DND-41 (cell line): ENCODE measurements at regions not wholly inside any gene's neighbourhood (a gene's known extent, or its start where the extent isn't known, plus 50 kb on each side); places are given as distances from the start of the nearest gene placed in this dataset.

Source experiments
- ATAC-seq: fragments of 200-7000 bp; cut with Tn5 transposase; 3 replicates; pipeline ENCODE4 v1.9.1; 2021; ENCODE audit warnings: low read depth; ENCODE audit not compliant: insufficient read depth
- DNase-seq: peaks from one replicate; pipeline ENCODE4 v3.0.0-alpha.2; 2020
- H2AFZ ChIP-seq: 2 replicates; pipeline ENCODE4 v1.6.0; 2012; ENCODE audit warnings: low read depth, low read length
- H3K27ac ChIP-seq: 2 replicates; pipeline ENCODE4 v1.5.1; 2012; ENCODE audit warnings: low read length, inconsistent platforms
- H3K27me3 ChIP-seq: fragments of 200-600 bp; sonication (generic); 2 replicates; pipeline ENCODE4 v1.6.0; 2012; ENCODE audit warnings: low read length, mild to moderate bottlenecking, inconsistent platforms; ENCODE audit not compliant: insufficient read depth, poor library complexity
- H3K36me3 ChIP-seq: 2 replicates; pipeline ENCODE4 v1.5.1; 2012; ENCODE audit warnings: low read length, inconsistent platforms; ENCODE audit not compliant: insufficient read depth
- H3K4me1 ChIP-seq: 2 replicates; pipeline ENCODE4 v1.5.1; 2012; ENCODE audit warnings: mild to moderate bottlenecking, low read length; ENCODE audit not compliant: insufficient read depth
- H3K4me2 ChIP-seq: 2 replicates; pipeline ENCODE4 v1.6.0; 2012; ENCODE audit warnings: mild to moderate bottlenecking, moderate library complexity, low read length, inconsistent platforms; ENCODE audit not compliant: insufficient read depth
- H3K4me3 ChIP-seq, 2 experiments: fragments of 200-600 bp in 1 of 2; shearing (Covaris generic) in 1 of 2; 2 replicates each; pipeline ENCODE4 v1.5.1; 2012 to 2016; ENCODE audit warnings: inconsistent platforms in 2 of 2, low read length in 2 of 2, mild to moderate bottlenecking in 2 of 2, low read depth in 1 of 2, moderate library complexity in 1 of 2
- H3K79me2 ChIP-seq: 2 replicates; pipeline ENCODE4 v1.6.0; 2012; ENCODE audit warnings: low read length, inconsistent platforms; ENCODE audit not compliant: insufficient read depth
- H3K9ac ChIP-seq: 2 replicates; pipeline ENCODE4 v1.6.0; 2012; ENCODE audit warnings: low read depth, mild to moderate bottlenecking, inconsistent platforms, low read length, moderate library complexity
- H3K9me3 ChIP-seq: 2 replicates; pipeline ENCODE4 v1.5.1; 2012; ENCODE audit warnings: low read length, moderate library complexity, mild to moderate bottlenecking, inconsistent platforms; ENCODE audit not compliant: insufficient read depth, severe bottlenecking
- H4K20me1 ChIP-seq: 2 replicates; pipeline ENCODE4 v1.6.0; 2012; ENCODE audit warnings: low read length; ENCODE audit not compliant: insufficient read depth
- EZH2 ChIP-seq: IDR thresholded peaks from 3 replicates; pipeline ENCODE4 v1.6.1; 2012; ENCODE audit warnings: borderline replicate concordance, low read depth, mild to moderate bottlenecking, moderate library complexity, low read length, inconsistent platforms; ENCODE audit not compliant: severe bottlenecking
- TF ChIP-seq, protein P1 (sequence below): IDR thresholded peaks from 2 replicates; pipeline ENCODE4 v1.5.1; 2012; ENCODE audit warnings: borderline replicate concordance, low read length, moderate library complexity, mild to moderate bottlenecking; ENCODE audit not compliant: poor library complexity, severe bottlenecking; ENCODE audit errors: extremely low read depth

DNA sequence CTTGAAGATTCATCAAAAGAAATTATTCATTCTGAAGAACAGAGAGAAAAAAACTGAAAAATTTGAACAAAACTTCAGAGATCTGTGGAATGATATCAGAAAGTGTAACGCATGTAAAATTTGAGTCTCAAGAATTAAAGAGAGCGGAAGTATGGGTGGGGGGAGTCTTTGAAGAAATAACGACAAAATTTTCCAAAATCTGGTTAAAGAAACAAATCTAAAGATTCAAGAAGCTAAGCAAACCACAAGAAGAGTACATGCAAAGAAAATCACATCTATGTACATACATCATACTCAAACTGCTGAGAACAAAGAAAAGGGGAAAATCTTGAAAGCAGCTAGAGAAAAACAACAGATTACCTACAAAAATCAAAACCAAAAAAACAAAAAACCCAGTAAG is 149.4 kb upstream of the TBCA start:
- Histone ChIP-seq H3K79me2 (no peaks in the 10 kb centered on the region), H4K20me1 (no peaks in the 10 kb centered on the region), H2AFZ (no peak overlapping the region), H3K4me3 (no peak overlapping the region), H3K4me2 (no peak overlapping the region), H3K27ac (no peak overlapping the region), H3K9me3 (no peaks in the 10 kb centered on the region), H3K4me1 (no peaks in the 10 kb centered on the region), H3K36me3 (no peaks in the 10 kb centered on the region), H3K9ac (no peak overlapping the region), H3K27me3 (no peaks in the 10 kb centered on the region)
- no peak for TF ChIP-seq EZH2
- TF ChIP-seq, protein P1, sequence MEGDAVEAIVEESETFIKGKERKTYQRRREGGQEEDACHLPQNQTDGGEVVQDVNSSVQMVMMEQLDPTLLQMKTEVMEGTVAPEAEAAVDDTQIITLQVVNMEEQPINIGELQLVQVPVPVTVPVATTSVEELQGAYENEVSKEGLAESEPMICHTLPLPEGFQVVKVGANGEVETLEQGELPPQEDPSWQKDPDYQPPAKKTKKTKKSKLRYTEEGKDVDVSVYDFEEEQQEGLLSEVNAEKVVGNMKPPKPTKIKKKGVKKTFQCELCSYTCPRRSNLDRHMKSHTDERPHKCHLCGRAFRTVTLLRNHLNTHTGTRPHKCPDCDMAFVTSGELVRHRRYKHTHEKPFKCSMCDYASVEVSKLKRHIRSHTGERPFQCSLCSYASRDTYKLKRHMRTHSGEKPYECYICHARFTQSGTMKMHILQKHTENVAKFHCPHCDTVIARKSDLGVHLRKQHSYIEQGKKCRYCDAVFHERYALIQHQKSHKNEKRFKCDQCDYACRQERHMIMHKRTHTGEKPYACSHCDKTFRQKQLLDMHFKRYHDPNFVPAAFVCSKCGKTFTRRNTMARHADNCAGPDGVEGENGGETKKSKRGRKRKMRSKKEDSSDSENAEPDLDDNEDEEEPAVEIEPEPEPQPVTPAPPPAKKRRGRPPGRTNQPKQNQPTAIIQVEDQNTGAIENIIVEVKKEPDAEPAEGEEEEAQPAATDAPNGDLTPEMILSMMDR = no peak
- ATAC-seq (no peak), DNase-seq (no peak)

DNA sequence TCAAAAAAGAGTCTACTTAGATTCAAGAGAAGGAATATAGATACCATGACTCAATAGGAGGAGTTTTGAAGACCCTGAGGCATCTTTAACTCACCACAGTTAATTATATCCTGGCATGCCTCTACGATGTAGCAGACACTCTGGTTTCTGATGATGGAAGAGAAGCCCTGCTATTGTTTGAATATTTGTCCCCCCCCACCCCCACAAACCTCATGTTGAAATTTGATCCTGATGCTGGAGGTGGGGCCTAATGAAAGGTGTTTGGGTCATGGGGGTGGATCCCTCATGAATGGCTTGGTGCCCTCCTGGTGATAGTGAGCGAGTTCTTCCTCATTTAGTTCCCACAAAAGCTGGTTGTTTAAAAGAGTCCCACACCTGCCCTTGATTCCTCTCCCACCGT is 147.9 kb upstream of the TBCA start:
- Histone ChIP-seq H2AFZ (no peak overlapping the region), H3K9me3 (no peaks in the 10 kb centered on the region), H3K27ac (no peak overlapping the region), H3K79me2 (no peaks in the 10 kb centered on the region), H3K4me2 (no peak overlapping the region), H3K36me3 (no peaks in the 10 kb centered on the region), H3K4me3 (no peak overlapping the region), H3K4me1 (no peaks in the 10 kb centered on the region), H4K20me1 (no peaks in the 10 kb centered on the region), H3K9ac (no peak overlapping the region), H3K27me3 (no peaks in the 10 kb centered on the region)
- no peak for DNase-seq
- TF ChIP-seq, protein P1 = no peak
- no peak for TF ChIP-seq EZH2
- ATAC-seq = no peak

DNA sequence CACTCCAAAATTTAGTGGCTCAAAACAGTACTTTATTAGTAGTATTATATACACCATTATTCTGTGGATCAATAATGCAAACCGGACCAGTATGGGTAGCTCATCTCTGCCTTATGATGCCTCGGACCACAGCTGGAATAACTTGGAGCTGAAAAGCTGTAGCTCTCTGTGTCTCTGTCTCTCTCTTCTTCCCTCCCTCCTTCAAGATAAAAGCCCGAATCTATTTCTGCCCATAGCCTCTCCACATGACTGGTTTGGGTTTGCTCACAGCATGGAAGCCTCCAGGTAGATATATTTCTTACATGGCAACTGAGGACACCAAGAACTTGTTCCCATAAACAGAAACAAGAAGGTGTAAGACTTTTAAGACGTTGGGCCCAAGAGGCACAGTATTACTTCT is 147.5 kb upstream of the TBCA start:
- Histone ChIP-seq H3K27me3 (no peaks in the 10 kb centered on the region), H3K4me3 (no peak overlapping the region), H4K20me1 (no peaks in the 10 kb centered on the region), H3K4me1 (no peaks in the 10 kb centered on the region), H3K79me2 (no peaks in the 10 kb centered on the region), H3K4me2 (no peak overlapping the region), H3K9ac (no peak overlapping the region), H3K27ac (no peak overlapping the region), H3K9me3 (no peaks in the 10 kb centered on the region), H3K36me3 (no peaks in the 10 kb centered on the region), H2AFZ (no peak overlapping the region)
- TF ChIP-seq EZH2 = no peak
- TF ChIP-seq, protein P1 = no peak
- DNase-seq (no peak), ATAC-seq (no peak)
